ENCODE measurements at regions not wholly inside any gene's neighbourhood (a gene's known extent, or its start where the extent isn't known, plus 50 kb on each side); places are given as distances from the start of the nearest gene placed in this dataset.

GRCh38 chr3:66165660-66166059, 55.1 kb upstream of the SLC25A26 start:
- no peaks in the 10 kb centered on the region for H3K27me3 ChIP-seq (ENCODE audit: control insufficient read depth in 1 of 2, insufficient read depth in 2 of 2, low read length in 2 of 2)
- H3K9me3 ChIP-seq (ENCODE audit: low read length), result no peaks in the 10 kb centered on the region
- H3K4me1 ChIP-seq (ENCODE audit: insufficient read depth, low read length), result no peaks in the 10 kb centered on the region
- no peaks in the 10 kb centered on the region for H3K36me3 ChIP-seq (ENCODE audit: insufficient read depth, low read length)
- H3K9ac ChIP-seq (ENCODE audit: low read length), result no peak overlapping the region
- no peak overlapping the region for H3K27ac ChIP-seq (ENCODE audit: low read depth, low read length)
- H3K4me3 ChIP-seq (ENCODE audit: low read depth in 1 of 2, low read length in 2 of 2), result no peak overlapping the region

DNA sequence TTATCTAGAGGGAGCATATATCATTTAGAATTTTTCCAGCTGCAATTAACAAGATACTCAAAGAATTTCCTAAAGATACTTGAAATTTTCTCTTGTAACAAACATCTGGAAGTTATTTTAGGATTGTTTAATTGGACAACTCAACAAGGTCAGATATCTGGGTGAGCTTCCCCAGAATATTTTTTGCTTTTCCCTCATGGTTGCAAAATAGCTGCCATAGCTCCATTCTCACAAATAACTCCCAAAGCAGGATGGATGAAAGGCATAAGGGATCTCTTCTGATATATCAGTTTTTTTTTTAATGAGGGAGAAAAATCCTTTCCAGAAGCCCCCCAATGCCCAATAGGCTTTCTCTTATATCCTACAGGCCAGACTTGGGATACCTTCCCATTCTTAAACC, 56.6 kb upstream of the SLC25A26 start:
- Histone ChIP-seq H3K27me3 (ENCODE audit: control insufficient read depth in 1 of 2, insufficient read depth in 2 of 2, low read length in 2 of 2) (no peaks in the 10 kb centered on the region), H3K27ac (ENCODE audit: low read depth, low read length) (no peak overlapping the region), H3K9ac (ENCODE audit: low read length) (no peak overlapping the region), H3K4me1 (ENCODE audit: insufficient read depth, low read length) (no peaks in the 10 kb centered on the region), H3K9me3 (ENCODE audit: low read length) (no peaks in the 10 kb centered on the region), H3K4me3 (ENCODE audit: low read depth in 1 of 2, low read length in 2 of 2) (no peak overlapping the region), H3K36me3 (ENCODE audit: insufficient read depth, low read length) (no peaks in the 10 kb centered on the region)

DNA sequence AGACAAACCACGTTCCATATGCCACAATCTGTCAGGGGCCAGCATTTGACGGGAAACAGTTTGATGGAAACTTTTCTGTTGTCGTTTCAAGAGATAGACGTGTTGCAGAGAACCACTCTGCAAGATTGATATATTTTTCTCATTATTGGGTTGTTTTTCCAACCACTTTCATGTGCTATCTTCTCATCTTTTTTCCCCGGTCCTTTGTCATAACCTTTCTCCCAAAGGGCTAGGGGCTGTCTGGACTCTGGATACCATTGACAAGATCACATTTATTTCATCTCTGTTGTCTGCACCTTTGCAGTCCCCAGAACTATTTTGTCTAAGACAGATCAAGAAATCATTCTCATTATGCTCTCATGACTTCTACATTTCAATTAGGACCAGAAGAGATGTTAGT, 57.6 kb upstream of the SLC25A26 start:
- Histone ChIP-seq H3K4me1 (ENCODE audit: insufficient read depth, low read length) (no peaks in the 10 kb centered on the region), H3K4me3 (ENCODE audit: low read depth in 1 of 2, low read length in 2 of 2) (no peak overlapping the region), H3K9me3 (ENCODE audit: low read length) (no peaks in the 10 kb centered on the region), H3K9ac (ENCODE audit: low read length) (no peak overlapping the region), H3K27ac (ENCODE audit: low read depth, low read length) (no peak overlapping the region), H3K36me3 (ENCODE audit: insufficient read depth, low read length) (no peaks in the 10 kb centered on the region), H3K27me3 (ENCODE audit: control insufficient read depth in 1 of 2, insufficient read depth in 2 of 2, low read length in 2 of 2) (no peaks in the 10 kb centered on the region)

- Histone ChIP-seq H3K4me1 (ENCODE audit: insufficient read depth, low read length) (no peaks in the 10 kb centered on the region), H3K9me3 (ENCODE audit: low read length) (no peaks in the 10 kb centered on the region), H3K9ac (ENCODE audit: low read length) (no peak overlapping the region), H3K27me3 (ENCODE audit: control insufficient read depth in 1 of 2, insufficient read depth in 2 of 2, low read length in 2 of 2) (no peaks in the 10 kb centered on the region), H3K4me3 (ENCODE audit: low read depth in 1 of 2, low read length in 2 of 2) (no peak overlapping the region), H3K36me3 (ENCODE audit: insufficient read depth, low read length) (no peaks in the 10 kb centered on the region), H3K27ac (ENCODE audit: low read depth, low read length) (no peak overlapping the region)
Measured at GRCh38 chr3:66162766-66163165, 58.0 kb upstream of the SLC25A26 start.

GRCh38 chr3:66158933-66159683, 61.7 kb upstream of the SLC25A26 start:
- Histone ChIP-seq H3K9me3 (ENCODE audit: low read length) (no peaks in the 10 kb centered on the region), H3K27me3 (ENCODE audit: control insufficient read depth in 1 of 2, insufficient read depth in 2 of 2, low read length in 2 of 2) (no peaks in the 10 kb centered on the region), H3K27ac (ENCODE audit: low read depth, low read length) (no peak overlapping the region), H3K4me3 (ENCODE audit: low read depth in 1 of 2, low read length in 2 of 2) (no peak overlapping the region), H3K4me1 (ENCODE audit: insufficient read depth, low read length) (no peaks in the 10 kb centered on the region), H3K9ac (ENCODE audit: low read length) (no peak overlapping the region), H3K36me3 (ENCODE audit: insufficient read depth, low read length) (no peaks in the 10 kb centered on the region)

DNA sequence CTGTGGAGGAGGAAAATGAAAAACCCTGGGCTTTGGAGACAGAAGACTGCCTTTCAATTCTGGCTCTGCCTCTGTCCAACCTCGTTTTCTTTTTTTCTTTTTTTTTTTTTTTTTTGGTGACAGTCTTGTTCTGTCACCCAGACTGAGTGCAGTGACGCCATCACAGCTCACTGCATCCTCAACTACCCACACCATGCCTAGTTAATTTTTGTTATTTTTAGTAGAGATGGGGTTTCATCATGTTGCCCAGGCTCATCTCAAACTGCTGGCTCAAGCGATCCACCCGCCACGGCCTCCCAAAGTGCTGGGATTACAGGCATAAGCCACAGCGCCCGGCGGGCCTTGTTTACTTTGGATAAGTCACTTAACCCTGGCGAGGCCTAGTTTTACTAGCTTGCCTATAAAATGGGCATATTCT, 66.3 kb upstream of the SLC25A26 start:
- H3K27ac ChIP-seq (ENCODE audit: low read depth, low read length), result no peak overlapping the region
- no peak overlapping the region for H3K9ac ChIP-seq (ENCODE audit: low read length)
- H3K27me3 ChIP-seq (ENCODE audit: control insufficient read depth in 1 of 2, insufficient read depth in 2 of 2, low read length in 2 of 2), result no peaks in the 10 kb centered on the region
- H3K9me3 ChIP-seq (ENCODE audit: low read length), result no peaks in the 10 kb centered on the region
- peak overlapping the region; percentile 21 to 55 for H3K4me3 ChIP-seq (ENCODE audit: low read depth in 1 of 2, low read length in 2 of 2)
- H3K4me1 ChIP-seq (ENCODE audit: insufficient read depth, low read length), result no peaks in the 10 kb centered on the region
- no peaks in the 10 kb centered on the region for H3K36me3 ChIP-seq (ENCODE audit: insufficient read depth, low read length)

DNA sequence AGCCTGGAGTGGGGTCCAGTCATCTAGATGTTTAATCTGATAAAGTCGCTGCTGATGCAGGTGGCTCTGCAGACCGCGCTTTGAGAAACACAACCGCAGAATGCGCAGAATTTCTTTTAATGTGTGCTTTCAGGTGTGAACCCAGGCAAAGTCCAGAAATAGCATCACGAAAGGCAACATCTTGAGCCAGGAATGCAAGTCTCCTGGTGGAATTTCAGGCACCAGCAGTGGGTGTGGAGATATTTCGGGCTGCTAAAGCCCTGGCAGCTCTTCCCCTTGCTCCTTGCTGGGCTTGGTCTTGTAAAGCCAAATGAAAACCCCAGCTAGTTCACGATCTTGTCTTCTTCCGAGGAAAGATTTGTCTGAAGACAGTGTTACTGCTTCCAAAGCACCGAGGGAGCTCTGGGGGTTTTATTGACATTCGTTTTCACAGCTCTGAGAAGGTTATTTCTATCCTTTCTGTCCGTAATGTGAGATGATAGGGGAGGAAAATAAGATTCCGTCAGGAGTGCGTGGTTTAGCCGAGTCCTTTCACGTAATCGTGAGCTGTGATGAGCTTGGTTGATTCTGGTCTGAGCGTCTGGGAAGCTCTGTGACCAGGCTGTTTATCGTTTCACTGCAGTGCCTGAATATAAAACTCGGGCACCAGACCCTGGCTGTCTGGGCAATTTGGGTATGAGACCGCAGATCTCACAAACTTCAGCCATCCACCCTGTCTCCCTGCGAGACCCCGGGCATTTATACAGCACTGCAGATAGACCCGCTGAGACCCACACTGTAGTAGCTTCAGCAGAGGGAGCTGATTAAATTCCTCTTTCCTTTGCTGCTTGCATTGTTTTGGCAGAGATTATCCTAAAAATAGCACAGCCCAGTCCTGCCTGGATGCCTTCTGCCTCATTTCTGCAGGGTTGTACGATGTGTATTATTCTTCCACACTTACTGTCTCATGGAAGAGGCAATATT, 67.0 kb upstream of the SLC25A26 start:
- no peaks in the 10 kb centered on the region for H3K9me3 ChIP-seq (ENCODE audit: low read length)
- peak overlapping the region; percentile 21 to 55 for H3K4me3 ChIP-seq (ENCODE audit: low read depth in 1 of 2, low read length in 2 of 2)
- H3K4me1 ChIP-seq (ENCODE audit: insufficient read depth, low read length), result no peaks in the 10 kb centered on the region
- no peaks in the 10 kb centered on the region for H3K36me3 ChIP-seq (ENCODE audit: insufficient read depth, low read length)
- H3K9ac ChIP-seq (ENCODE audit: low read length), result no peak overlapping the region
- no peaks in the 10 kb centered on the region for H3K27me3 ChIP-seq (ENCODE audit: control insufficient read depth in 1 of 2, insufficient read depth in 2 of 2, low read length in 2 of 2)
- no peak overlapping the region for H3K27ac ChIP-seq (ENCODE audit: low read depth, low read length)

GRCh38 chr3:66152336-66152735, 68.5 kb upstream of the SLC25A26 start:
- H3K9ac ChIP-seq (ENCODE audit: low read length), result no peak overlapping the region
- H3K4me3 ChIP-seq (ENCODE audit: low read depth in 1 of 2, low read length in 2 of 2), result no peak overlapping the region
- H3K27ac ChIP-seq (ENCODE audit: low read depth, low read length), result no peak overlapping the region
- no peaks in the 10 kb centered on the region for H3K4me1 ChIP-seq (ENCODE audit: insufficient read depth, low read length)
- H3K36me3 ChIP-seq (ENCODE audit: insufficient read depth, low read length), result no peaks in the 10 kb centered on the region
- H3K27me3 ChIP-seq (ENCODE audit: control insufficient read depth in 1 of 2, insufficient read depth in 2 of 2, low read length in 2 of 2), result no peaks in the 10 kb centered on the region
- no peaks in the 10 kb centered on the region for H3K9me3 ChIP-seq (ENCODE audit: low read length)

DNA sequence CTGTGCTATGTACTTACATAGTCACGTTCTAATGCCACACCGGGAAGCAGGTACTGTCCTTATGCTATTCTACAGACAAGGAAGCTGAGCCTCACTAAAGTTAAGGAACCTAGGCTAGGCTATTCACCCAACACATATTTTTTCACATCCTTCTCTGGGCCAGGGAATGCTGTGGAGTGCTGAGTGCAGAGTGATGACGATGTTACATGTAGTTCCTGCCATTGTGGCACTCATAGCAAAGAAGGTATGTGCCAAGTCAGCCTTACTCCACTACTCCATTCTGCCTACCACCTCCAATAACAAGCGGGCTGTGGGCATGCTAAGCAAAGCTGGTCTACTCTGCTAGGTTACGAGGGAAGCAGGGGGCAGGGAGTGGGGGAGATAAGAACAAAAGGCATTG, 69.8 kb upstream of the SLC25A26 start:
- H3K4me3 ChIP-seq (ENCODE audit: low read depth in 1 of 2, low read length in 2 of 2), result no peak overlapping the region
- H3K36me3 ChIP-seq (ENCODE audit: insufficient read depth, low read length), result no peaks in the 10 kb centered on the region
- no peaks in the 10 kb centered on the region for H3K4me1 ChIP-seq (ENCODE audit: insufficient read depth, low read length)
- H3K9ac ChIP-seq (ENCODE audit: low read length), result no peak overlapping the region
- no peaks in the 10 kb centered on the region for H3K9me3 ChIP-seq (ENCODE audit: low read length)
- no peaks in the 10 kb centered on the region for H3K27me3 ChIP-seq (ENCODE audit: control insufficient read depth in 1 of 2, insufficient read depth in 2 of 2, low read length in 2 of 2)
- no peak overlapping the region for H3K27ac ChIP-seq (ENCODE audit: low read depth, low read length)

DNA sequence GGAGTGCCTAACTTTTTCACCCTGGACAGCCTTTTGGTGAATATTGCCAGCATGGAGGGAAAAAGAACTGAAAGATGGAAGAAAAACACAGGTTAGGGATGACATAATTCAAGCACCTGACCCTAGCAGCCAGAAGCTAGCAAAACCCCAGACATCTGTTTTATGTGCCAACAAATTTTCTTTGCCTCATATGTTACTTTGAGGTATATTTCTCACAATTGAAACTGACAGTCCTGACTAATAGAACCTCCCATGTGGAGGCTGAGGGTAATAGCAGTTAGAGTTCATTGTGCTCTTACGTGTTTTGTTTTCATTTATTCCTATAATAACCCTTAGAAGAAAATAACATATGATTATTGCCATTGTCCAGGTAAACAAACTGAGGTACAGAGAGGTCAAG, 71.5 kb upstream of the SLC25A26 start:
- Histone ChIP-seq H3K4me1 (ENCODE audit: insufficient read depth, low read length) (no peaks in the 10 kb centered on the region), H3K27me3 (ENCODE audit: control insufficient read depth in 1 of 2, insufficient read depth in 2 of 2, low read length in 2 of 2) (no peaks in the 10 kb centered on the region), H3K9ac (ENCODE audit: low read length) (no peak overlapping the region), H3K4me3 (ENCODE audit: low read depth in 1 of 2, low read length in 2 of 2) (no peak overlapping the region), H3K36me3 (ENCODE audit: insufficient read depth, low read length) (no peaks in the 10 kb centered on the region), H3K9me3 (ENCODE audit: low read length) (no peaks in the 10 kb centered on the region), H3K27ac (ENCODE audit: low read depth, low read length) (no peak overlapping the region)

- H3K36me3 ChIP-seq (ENCODE audit: insufficient read depth, low read length), result no peaks in the 10 kb centered on the region
- H3K27ac ChIP-seq (ENCODE audit: low read depth, low read length), result no peak overlapping the region
- no peaks in the 10 kb centered on the region for H3K27me3 ChIP-seq (ENCODE audit: control insufficient read depth in 1 of 2, insufficient read depth in 2 of 2, low read length in 2 of 2)
- no peak overlapping the region for H3K4me3 ChIP-seq (ENCODE audit: low read depth in 1 of 2, low read length in 2 of 2)
- H3K9ac ChIP-seq (ENCODE audit: low read length), result no peak overlapping the region
- H3K4me1 ChIP-seq (ENCODE audit: insufficient read depth, low read length), result no peaks in the 10 kb centered on the region
- no peaks in the 10 kb centered on the region for H3K9me3 ChIP-seq (ENCODE audit: low read length)
Measured at GRCh38 chr3:66145408-66145733, 75.4 kb upstream of the SLC25A26 start.

All from muscle layer of colon (tissue), 2 donors.